K562 (cell line): ENCODE measurements at regions not wholly inside any gene's neighbourhood (a gene's known extent, or its start where the extent isn't known, plus 50 kb on each side); places are given as distances from the start of the nearest gene placed in this dataset.

Source experiments
- ATAC-seq: fragments of 200-7000 bp; cut with Tn5 transposase; 3 replicates; pipeline ENCODE4 v1.9.1; 2020; ENCODE audit warnings: moderate library complexity
- BruUV-seq: library from RNA; stranded (reverse); fragments of 400-500 nt; replicated peaks from 2 replicates; lab custom pipeline; 2021; lab: Mats Ljungman, UMichigan
- CTCF ChIA-PET: fragments of 300-600 bp; formaldehyde crosslinking; extraction: SDS; loops from one replicate; lab custom pipeline; 2021; ENCODE audit warnings: low intra/inter-chr PET ratio; lab: Yijun Ruan, JAX
- POLR2A ChIA-PET: fragments of 300-600, 350-650 bp; sonication (Branson Sonifier 250); formaldehyde crosslinking; extraction: SDS; loops from one replicate; lab custom pipeline; 2021; ENCODE audit warnings: antibody characterized with exemption, inconsistent platforms; lab: Yijun Ruan, JAX
- DNase-seq, 4 experiments: peaks; one replicate each; pipeline versions ENCODE4 v3.0.0 to v3.0.0-alpha.2; 2011 to 2018; ENCODE audit warnings: low spot score in 3 of 4, mixed read lengths in 3 of 4; ENCODE audit errors: extremely low read depth in 1 of 4
- FAIRE-seq: peaks from 2 replicates; lab custom pipeline; 2011; peaks lifted over from hg19 to GRCh38; lab: Jason Lieb, UNC
- H2AFZ ChIP-seq: 2 replicates; pipeline ENCODE4 v1.6.0; 2011; ENCODE audit warnings: low read depth, low read length, control low read depth, inconsistent platforms
- H3K27ac ChIP-seq: fragments of 200-600 bp; 3 replicates; pipeline ENCODE4 v1.8.0; 2011; ENCODE audit warnings: low read depth, mild to moderate bottlenecking, control low read depth, inconsistent platforms, low read length, moderate library complexity, mixed read lengths; ENCODE audit errors: extremely low read depth
- H3K27me3 ChIP-seq, 2 experiments: fragments of 300-600 bp in 1 of 2; 2 replicates in 1 of 2; 3 replicates in 1 of 2; pipeline versions ENCODE4 v1.6.0 to v1.8.0; 2011; ENCODE audit warnings: inconsistent platforms in 2 of 2, low read length in 2 of 2, mild to moderate bottlenecking in 1 of 2, mixed read lengths in 1 of 2, moderate library complexity in 1 of 2; ENCODE audit not compliant: control insufficient read depth in 2 of 2, insufficient read depth in 2 of 2
- H3K36me3 ChIP-seq: fragments of 300-600 bp; 3 replicates; pipeline ENCODE4 v1.8.0; 2011; ENCODE audit warnings: mild to moderate bottlenecking, low read length, inconsistent platforms; ENCODE audit not compliant: control insufficient read depth, insufficient read depth
- H3K4me1 ChIP-seq, 2 experiments: fragments of 200-600 bp in 1 of 2; replicated peaks in 1 of 2; 2 replicates in 1 of 2; 3 replicates in 1 of 2; pipeline versions ENCODE4 v1.5.1 to v1.8.0; 2011; ENCODE audit warnings: inconsistent platforms in 2 of 2, low read length in 2 of 2, mild to moderate bottlenecking in 1 of 2, mixed read lengths in 1 of 2, moderate library complexity in 1 of 2; ENCODE audit not compliant: control insufficient read depth in 2 of 2, insufficient read depth in 2 of 2
- H3K4me2 ChIP-seq: 2 replicates; pipeline ENCODE4 v1.6.1; 2011; ENCODE audit warnings: low read length, control low read depth, inconsistent platforms, mixed read lengths; ENCODE audit not compliant: insufficient read depth
- H3K4me3 ChIP-seq: fragments of 200-600 bp; sonication (generic), shearing (Covaris generic); 2 replicates; pipeline ENCODE4 v1.5.1; 2016; ENCODE audit warnings: control low read depth, inconsistent platforms
- H3K79me2 ChIP-seq: fragments of 200-600 bp; 3 replicates; pipeline ENCODE4 v1.8.0; 2011; ENCODE audit warnings: low read length, inconsistent platforms; ENCODE audit not compliant: control insufficient read depth, insufficient read depth
- H3K9ac ChIP-seq, 2 experiments: 2 replicates each; pipeline versions ENCODE4 v1.6.0 to v1.6.1; 2011; ENCODE audit warnings: low read depth in 2 of 2, low read length in 2 of 2, control low read depth in 1 of 2, inconsistent platforms in 1 of 2, mild to moderate bottlenecking in 1 of 2, mixed read lengths in 1 of 2; ENCODE audit not compliant: insufficient read depth in 1 of 2
- H3K9me1 ChIP-seq: one replicate; pipeline ENCODE4 v1.6.0; 2011; ENCODE audit warnings: inconsistent platforms, mild to moderate bottlenecking, low read length, moderate library complexity; ENCODE audit not compliant: control insufficient read depth, insufficient read depth
- H3K9me3 ChIP-seq: replicated peaks from 2 replicates; pipeline ENCODE4 v1.5.1; 2011; ENCODE audit warnings: low read depth, low read length, inconsistent platforms; ENCODE audit not compliant: control insufficient read depth, insufficient read depth
- H4K20me1 ChIP-seq: replicated peaks from 2 replicates; pipeline ENCODE4 v1.6.1; 2011; ENCODE audit warnings: low read length, inconsistent platforms, mixed read lengths; ENCODE audit not compliant: control insufficient read depth, insufficient read depth
- ATF3 ChIP-seq, 2 experiments: fragments of 450-650 bp in 1 of 2; sonication (generic) in 1 of 2; formaldehyde crosslinking in 1 of 2; IDR thresholded peaks in 1 of 2; conservative IDR thresholded peaks in 1 of 2; 2 replicates each; pipeline versions ENCODE4 v1.6.1 to v1.8.1; 2016 to 2023; ENCODE audit warnings: mild to moderate bottlenecking in 2 of 2, moderate library complexity in 2 of 2, inconsistent platforms in 1 of 2, missing genetic modification reagents in 1 of 2
- CGGBP1 ChIP-seq: fragments of 250-450 bp; sonication (Bioruptor Pico); IDR thresholded peaks from 2 replicates; pipeline ENCODE4 v1.9.0; 2021; ENCODE audit warnings: mild to moderate bottlenecking
- HLTF ChIP-seq: fragments of 450-650 bp; IDR thresholded peaks from 2 replicates; pipeline ENCODE4 v1.6.1; 2016
- HNRNPUL1 ChIP-seq: fragments of 200-400 bp; formaldehyde crosslinking; IDR thresholded peaks from 2 replicates; pipeline ENCODE4 v1.6.1; 2017; ENCODE audit warnings: low read length
- MLX ChIP-seq, 2 experiments: fragments of 450-650 bp in 1 of 2; sonication (generic) in 1 of 2; formaldehyde crosslinking; conservative IDR thresholded peaks; 2 replicates each; pipeline versions ENCODE4 v1.4.0 to v1.8.1; 2020 to 2022; ENCODE audit warnings: mild to moderate bottlenecking in 1 of 2, missing genetic modification reagents in 1 of 2
- NEUROD1 ChIP-seq: fragments of 150-350 bp; IDR thresholded peaks from 2 replicates; pipeline ENCODE4 v1.6.1; 2014; ENCODE audit warnings: borderline replicate concordance, low read length, low read depth; ENCODE audit not compliant: partially characterized antibody
- NR2F6 ChIP-seq: fragments of 450-650 bp; formaldehyde crosslinking; IDR thresholded peaks from 2 replicates; pipeline ENCODE4 v1.4.0; 2020; ENCODE audit warnings: mild to moderate bottlenecking
- ZBED1 ChIP-seq: IDR thresholded peaks from 2 replicates; pipeline ENCODE4 v1.6.1; 2014
- ZBTB2 ChIP-seq: fragments of 450-650 bp; IDR thresholded peaks from 2 replicates; pipeline ENCODE4 v1.6.1; 2016; ENCODE audit warnings: antibody characterized with exemption
- ZNF143 ChIP-seq: sonication (generic); formaldehyde crosslinking; IDR thresholded peaks from 2 replicates; pipeline ENCODE4 v1.9.0; 2022; ENCODE audit warnings: mild to moderate bottlenecking, missing genetic modification reagents
- ZNF277 ChIP-seq: fragments of 250-450 bp; sonication (Bioruptor Pico); IDR thresholded peaks from 2 replicates; pipeline ENCODE4 v1.8.0; 2022; ENCODE audit warnings: inconsistent platforms, mild to moderate bottlenecking, moderate library complexity, borderline replicate concordance
- ZNF316 ChIP-seq: fragments of 450-650 bp; IDR thresholded peaks from 2 replicates; pipeline ENCODE4 v1.6.1; 2016
- ZNF436 ChIP-seq: fragments of 250-450, 450-650 bp; sonication (Bioruptor Pico); formaldehyde crosslinking; IDR thresholded peaks from 2 replicates; pipeline ENCODE4 v1.7.0; 2020; ENCODE audit warnings: mild to moderate bottlenecking
- WGBS: fragments of 100-300 bp; shearing (Covaris generic); methylation state at CpG from one replicate; pipeline ENCODE4 v1.1.6; 2016; ENCODE audit warnings: low coverage, mixed read lengths; ENCODE audit not compliant: insufficient coverage; ENCODE audit errors: missing lambda C conversion rate; 5-methylcytosine and 5-hydroxymethylcytosine counted together
- in situ Hi-C: fragments of 300-500 bp; cut with MboI; formaldehyde crosslinking; loops from 4 replicates; pipeline ENCODE4 v1.15.0; 2018; ENCODE audit warnings: inconsistent platforms, mixed read lengths
- intact Hi-C: fragments of 100-400 bp; cut with micrococcal nuclease; formaldehyde crosslinking; loops from 2 replicates; pipeline ENCODE4 v1.14.2; 2022

- 0% methylated on average over 3 of the region's 3 CpGs for WGBS
- in situ Hi-C loops = loop anchor here (25.0 kb wide), 1 partner anchor 488 kb away; no protein-coding TSS in a partner anchor
- POLR2A ChIA-PET = interaction anchor here (0.9 to 1.0 kb wide), 2 partner anchors 14 to 52 kb away, joined by 4 read pairs; no protein-coding TSS in a partner anchor
These were observed 83.9 kb upstream of the SGIP1 start for GRCh38 chr1:66450043-66450514.

GRCh38 chr1:66450847-66451246 is 83.1 kb upstream of the SGIP1 start:
- Histone ChIP-seq H3K4me3 (no peak overlapping the region), H3K4me1 (no peaks in the 10 kb centered on the region), H2AFZ (no peak overlapping the region), H3K36me3 (no peaks in the 10 kb centered on the region), H3K27ac (no peak overlapping the region), H3K9ac (no peak overlapping the region), H4K20me1 (no peaks in the 10 kb centered on the region), H3K79me2 (no peaks in the 10 kb centered on the region), H3K9me1 (no peaks in the 10 kb centered on the region), H3K27me3 (no peaks in the 10 kb centered on the region; a peak in 1 of 5 replicates), H3K9me3 (no peaks in the 10 kb centered on the region), H3K4me2 (no peak overlapping the region)
- POLR2A ChIA-PET = interaction anchor here (0.9 to 1.0 kb wide), 2 partner anchors 13 to 51 kb away, joined by 4 read pairs; no protein-coding TSS in a partner anchor
- CTCF ChIA-PET = no interaction called here
- BruUV-seq = no TSS peak
- DNase-seq (no peak), FAIRE-seq (no peak), ATAC-seq (no peak)
- in situ Hi-C loops (loop anchor here (25.0 kb wide), 1 partner anchor 489 kb away; no protein-coding TSS in a partner anchor), intact Hi-C loops (no loop called here)
- WGBS = 0% methylated on average over 1 of the region's 1 CpG
- TF ChIP-seq NR2F6 (CRISPR knock-in tag) (no peak), HLTF (no peak), ZNF277 (no peak), ATF3 (IDR thresholded peaks at IDR 0.05) (no peak), ATF3 (CRISPR knock-in tag; conservative IDR thresholded peaks at IDR 0.05) (no peak), HNRNPUL1 (no peak), MLX (CRISPR knock-in tag; conservative IDR thresholded peaks at IDR 0.05) (no peak), ZNF316 (no peak), ZBTB2 (no peak)

More at GRCh38 chr1:66450043-66450514, 83.9 kb upstream of the SGIP1 start:
- H4K20me1 ChIP-seq = no peaks in the 10 kb centered on the region
- no peak overlapping the region for H2AFZ ChIP-seq
- intact Hi-C loops = no loop called here
- H3K4me1 ChIP-seq = no peaks in the 10 kb centered on the region
- ATAC-seq (no peak), FAIRE-seq (no peak), DNase-seq (no peak)
- no peaks in the 10 kb centered on the region for H3K79me2 ChIP-seq
- CTCF ChIA-PET = no interaction called here
- TF ChIP-seq ZNF143 (CRISPR knock-in tag) = no peak
- TF ChIP-seq NEUROD1 = no peak
- no peak for TF ChIP-seq CGGBP1
- no peak for TF ChIP-seq ZNF436 (CRISPR knock-in tag)
- no peak for TF ChIP-seq ZBED1
- H3K9me3 ChIP-seq = no peaks in the 10 kb centered on the region
- H3K36me3 ChIP-seq = no peaks in the 10 kb centered on the region
- H3K4me3 ChIP-seq = no peak overlapping the region
- H3K27ac ChIP-seq = no peak overlapping the region
- no peaks in the 10 kb centered on the region; a peak in 1 of 5 replicates for H3K27me3 ChIP-seq
- H3K9me1 ChIP-seq = no peaks in the 10 kb centered on the region
- no peak overlapping the region for H3K9ac ChIP-seq
- H3K4me2 ChIP-seq = no peak overlapping the region
- BruUV-seq = no TSS peak
